H1 (cell line): ENCODE measurements at regions not wholly inside any gene's neighbourhood (a gene's known extent, or its start where the extent isn't known, plus 50 kb on each side); places are given as distances from the start of the nearest gene placed in this dataset.

ENCODE experiments used
- CTCF ChIA-PET: fragments of 300-600 bp; sonication (Branson Sonifier 250); formaldehyde crosslinking; loops from one replicate; lab custom pipeline; 2021; ENCODE audit not compliant: partially characterized antibody; lab: Charles Lee
- POLR2A ChIA-PET: fragments of 300-600 bp; sonication (Branson Sonifier 250); formaldehyde crosslinking; loops from one replicate; lab custom pipeline; 2021; ENCODE audit warnings: inconsistent platforms; ENCODE audit not compliant: partially characterized antibody; lab: Charles Lee
- DNase-seq, 2 experiments: peaks; one replicate each; pipeline versions ENCODE4 v3.0.0 to v3.0.0-alpha.2; 2010 to 2022; ENCODE audit warnings: low spot score in 2 of 2, low read depth in 1 of 2, mixed read lengths in 1 of 2
- FAIRE-seq: peaks from 2 replicates; lab custom pipeline; 2011; peaks lifted over from hg19 to GRCh38; lab: Jason Lieb, UNC
- H2AFZ ChIP-seq: 2 replicates; pipeline ENCODE4 v1.8.1; 2012; ENCODE audit warnings: low read length, inconsistent platforms
- H2AK5ac ChIP-seq: 2 replicates; pipeline ENCODE4 v1.6.1; 2013; ENCODE audit warnings: low read depth, low read length
- H2BK120ac ChIP-seq: replicated peaks from 2 replicates; pipeline ENCODE3; 2013; ENCODE audit warnings: low read depth, low read length, inconsistent platforms
- H2BK12ac ChIP-seq: 2 replicates; pipeline ENCODE4 v1.6.1; 2013; ENCODE audit warnings: low read depth, low read length
- H2BK15ac ChIP-seq: 2 replicates; pipeline ENCODE4 v1.6.1; 2013; ENCODE audit warnings: low read length
- H2BK20ac ChIP-seq: 2 replicates; pipeline ENCODE4 v1.6.1; 2013; ENCODE audit warnings: low read length
- H2BK5ac ChIP-seq: 2 replicates; pipeline ENCODE4 v1.6.1; 2013; ENCODE audit warnings: low read depth, low read length
- H3K14ac ChIP-seq: 2 replicates; pipeline ENCODE4 v1.6.1; 2013; ENCODE audit warnings: inconsistent platforms; ENCODE audit not compliant: insufficient read length
- H3K18ac ChIP-seq: 2 replicates; pipeline ENCODE4 v1.6.1; 2013; ENCODE audit warnings: low read length; ENCODE audit errors: extremely low read depth
- H3K23ac ChIP-seq: 2 replicates; pipeline ENCODE4 v1.6.1; 2013; ENCODE audit warnings: inconsistent platforms; ENCODE audit not compliant: insufficient read length
- H3K23me2 ChIP-seq: 2 replicates; pipeline ENCODE4 v1.6.1; 2013; ENCODE audit warnings: low read depth, low read length
- H3K27ac ChIP-seq: 2 replicates; pipeline ENCODE4 v1.6.1; 2011; ENCODE audit warnings: low read depth, low read length, inconsistent platforms
- H3K27me3 ChIP-seq, 4 experiments: replicated peaks in 1 of 4; 1 replicate in 1 of 4; 2 replicates in 3 of 4; pipeline versions ENCODE4 v1.6.1 to v1.8.1; 2011 to 2013; ENCODE audit warnings: low read length in 3 of 4, mild to moderate bottlenecking in 3 of 4, inconsistent platforms in 2 of 4, mixed read lengths in 2 of 4, moderate library complexity in 1 of 4; ENCODE audit not compliant: control insufficient read depth in 3 of 4, insufficient read depth in 3 of 4; ENCODE audit errors: extremely low read depth in 1 of 4
- H3K36me3 ChIP-seq, 4 experiments: 2 replicates each; pipeline versions ENCODE4 v1.6.1 to v1.8.1; 2011 to 2013; ENCODE audit warnings: mild to moderate bottlenecking in 4 of 4, low read length in 3 of 4, moderate library complexity in 2 of 4, control low read depth in 1 of 4, inconsistent platforms in 1 of 4; ENCODE audit not compliant: insufficient read depth in 4 of 4, control insufficient read depth in 2 of 4
- H3K4ac ChIP-seq: replicated peaks from 2 replicates; pipeline ENCODE3; 2013; ENCODE audit warnings: low read length, low read depth, mixed read lengths, inconsistent platforms; ENCODE audit not compliant: insufficient read length
- H3K4me1 ChIP-seq, 4 experiments: replicated peaks in 1 of 4; 1 replicate in 1 of 4; 2 replicates in 3 of 4; pipeline versions ENCODE4 v1.6.1 to v1.8.1; 2011 to 2013; ENCODE audit warnings: low read length in 3 of 4, inconsistent platforms in 2 of 4, mixed read lengths in 1 of 4; ENCODE audit not compliant: insufficient read depth in 4 of 4, control insufficient read depth in 3 of 4
- H3K4me2 ChIP-seq, 2 experiments: 2 replicates each; pipeline versions ENCODE4 v1.6.1 to v1.8.1; 2011 to 2013; ENCODE audit warnings: low read depth in 2 of 2, low read length in 2 of 2, control low read depth in 1 of 2, inconsistent platforms in 1 of 2, mild to moderate bottlenecking in 1 of 2; ENCODE audit not compliant: insufficient read depth in 1 of 2
- H3K4me3 ChIP-seq, 4 experiments: fragments of 200-600, 300-600 bp in 1 of 4; sonication (generic), shearing (Covaris generic), sonication (Bioruptor Twin) in 1 of 4; 2 replicates each; pipeline versions ENCODE4 v1.5.1 to v1.8.1; 2011 to 2016; ENCODE audit warnings: low read length in 4 of 4, low read depth in 3 of 4, control low read depth in 2 of 4, inconsistent platforms in 2 of 4, mild to moderate bottlenecking in 2 of 4, mixed read lengths in 1 of 4, moderate library complexity in 1 of 4; ENCODE audit not compliant: insufficient read depth in 2 of 4; ENCODE audit errors: extremely low read depth in 1 of 4
- H3K56ac ChIP-seq: replicated peaks from 2 replicates; pipeline ENCODE3; 2013; ENCODE audit warnings: low read depth, mild to moderate bottlenecking, mixed read lengths, low read length, inconsistent platforms; ENCODE audit not compliant: insufficient read length
- H3K79me1 ChIP-seq: 2 replicates; pipeline ENCODE4 v1.6.1; 2013; ENCODE audit warnings: low read depth, low read length, control low read depth
- H3K79me2 ChIP-seq, 2 experiments: 2 replicates each; pipeline versions ENCODE4 v1.6.1 to v1.8.1; 2012 to 2013; ENCODE audit warnings: low read length in 2 of 2, mild to moderate bottlenecking in 2 of 2, inconsistent platforms in 1 of 2; ENCODE audit not compliant: insufficient read depth in 2 of 2, control insufficient read depth in 1 of 2
- H3K9ac ChIP-seq, 4 experiments: replicated peaks in 1 of 4; 1 replicate in 1 of 4; 2 replicates in 3 of 4; pipeline versions ENCODE4 v1.6.1 to v1.8.1; 2011 to 2013; ENCODE audit warnings: low read depth in 3 of 4, low read length in 3 of 4, control low read depth in 2 of 4, mild to moderate bottlenecking in 2 of 4, moderate library complexity in 2 of 4, inconsistent platforms in 1 of 4; ENCODE audit errors: extremely low read depth in 1 of 4
- H3K9me3 ChIP-seq, 2 experiments: 2 replicates each; pipeline versions ENCODE4 v1.6.1 to v1.8.1; 2012 to 2013; ENCODE audit warnings: mild to moderate bottlenecking in 2 of 2, moderate library complexity in 2 of 2, control low read depth in 1 of 2, inconsistent platforms in 1 of 2, low read depth in 1 of 2, low read length in 1 of 2, mixed read lengths in 1 of 2; ENCODE audit not compliant: insufficient read depth in 2 of 2
- H4K20me1 ChIP-seq, 2 experiments: replicated peaks in 1 of 2; 2 replicates each; pipeline versions ENCODE3 to v1.8.1; 2011 to 2013; ENCODE audit warnings: inconsistent platforms in 2 of 2, low read length in 2 of 2, mild to moderate bottlenecking in 1 of 2; ENCODE audit not compliant: insufficient read depth in 2 of 2, control insufficient read depth in 1 of 2
- H4K5ac ChIP-seq: 2 replicates; pipeline ENCODE4 v1.6.1; 2013; ENCODE audit warnings: low read length, low read depth, mixed read lengths, inconsistent platforms; ENCODE audit not compliant: insufficient read length
- H4K8ac ChIP-seq: 2 replicates; pipeline ENCODE4 v1.8.0; 2013; ENCODE audit warnings: mild to moderate bottlenecking, moderate library complexity, low read length, inconsistent platforms; ENCODE audit not compliant: insufficient read depth; ENCODE audit errors: extremely low read depth
- H4K91ac ChIP-seq: replicated peaks from 2 replicates; pipeline ENCODE3; 2013; ENCODE audit warnings: low read length, mixed read lengths, inconsistent platforms; ENCODE audit not compliant: insufficient read length
- BACH1 ChIP-seq: IDR thresholded peaks from 2 replicates; pipeline ENCODE4 v1.6.1; 2012; ENCODE audit warnings: low read length, improper control_type of control experiment
- CREB1 ChIP-seq: IDR thresholded peaks from 2 replicates; pipeline ENCODE4 v1.6.1; 2012; ENCODE audit warnings: inconsistent platforms
- CTBP2 ChIP-seq: IDR thresholded peaks from 2 replicates; pipeline ENCODE4 v1.7.0; 2011; ENCODE audit warnings: borderline replicate concordance, mild to moderate bottlenecking, moderate library complexity, mixed read lengths, low read length; ENCODE audit not compliant: insufficient read depth, insufficient read length
- FOSL1 ChIP-seq: IDR thresholded peaks from 2 replicates; pipeline ENCODE4 v1.6.1; 2011; ENCODE audit warnings: mild to moderate bottlenecking, low read depth, low read length, moderate library complexity; ENCODE audit not compliant: insufficient read depth
- GTF2F1 ChIP-seq: IDR thresholded peaks from 2 replicates; pipeline ENCODE4 v1.6.1; 2012; ENCODE audit warnings: low read depth, low read length, improper control_type of control experiment, borderline replicate concordance
- SAP30 ChIP-seq: fragments of 300-600 bp; sonication (generic); IDR thresholded peaks from 2 replicates; pipeline ENCODE4 v1.7.1; 2012; ENCODE audit warnings: low read length, moderate library complexity, mild to moderate bottlenecking, inconsistent platforms; ENCODE audit not compliant: insufficient read depth, insufficient replicate concordance
- SIRT6 ChIP-seq: IDR thresholded peaks from one replicate; pipeline ENCODE4 v1.7.1; 2012; ENCODE audit warnings: low read length, inconsistent platforms
- SP1 ChIP-seq: IDR thresholded peaks from 2 replicates; pipeline ENCODE4 v1.6.1; 2011; ENCODE audit warnings: low read depth, low read length
- SUZ12 ChIP-seq: fragments of 200-600 bp; sonication (generic); IDR thresholded peaks from 2 replicates; pipeline ENCODE4 v1.6.1; 2012; ENCODE audit warnings: mild to moderate bottlenecking, inconsistent platforms, low read length, moderate library complexity, mixed read lengths
- TAF7 ChIP-seq: optimal IDR thresholded peaks from 2 replicates; pipeline ENCODE3; 2011; ENCODE audit warnings: low read depth, mild to moderate bottlenecking, inconsistent platforms, low read length, moderate library complexity, borderline replicate concordance
- TCF12 ChIP-seq: IDR thresholded peaks from 2 replicates; pipeline ENCODE4 v1.6.1; 2011; ENCODE audit warnings: low read depth, mild to moderate bottlenecking, low read length
- TEAD4 ChIP-seq: IDR thresholded peaks from 2 replicates; pipeline ENCODE4 v1.6.1; 2012; ENCODE audit warnings: low read depth, low read length, inconsistent platforms, mixed read lengths
- WGBS, 2 experiments: shearing (Covaris generic) in 1 of 2; methylation state at CpG; one replicate each; pipeline versions ENCODE4 v1.1.6 to v1.1.7; 2013 to 2015; ENCODE audit warnings: low lambda C conversion rate in 2 of 2, mixed read lengths in 2 of 2, inconsistent platforms in 1 of 2, low coverage in 1 of 2, missing lambda C conversion rate in 1 of 2; ENCODE audit not compliant: insufficient replicate concordance in 2 of 2, insufficient coverage in 1 of 2, insufficient read length in 1 of 2; ENCODE audit errors: extremely low coverage in 1 of 2, missing lambda C conversion rate in 1 of 2; 5-methylcytosine and 5-hydroxymethylcytosine counted together
- TF ChIP-seq, protein P1 (sequence below): IDR thresholded peaks from 2 replicates; pipeline ENCODE4 v1.6.1; 2012; ENCODE audit warnings: inconsistent platforms
- TF ChIP-seq, protein P2 (sequence below): IDR thresholded peaks from 2 replicates; pipeline ENCODE4 v1.6.1; 2012; ENCODE audit warnings: inconsistent platforms

DNA sequence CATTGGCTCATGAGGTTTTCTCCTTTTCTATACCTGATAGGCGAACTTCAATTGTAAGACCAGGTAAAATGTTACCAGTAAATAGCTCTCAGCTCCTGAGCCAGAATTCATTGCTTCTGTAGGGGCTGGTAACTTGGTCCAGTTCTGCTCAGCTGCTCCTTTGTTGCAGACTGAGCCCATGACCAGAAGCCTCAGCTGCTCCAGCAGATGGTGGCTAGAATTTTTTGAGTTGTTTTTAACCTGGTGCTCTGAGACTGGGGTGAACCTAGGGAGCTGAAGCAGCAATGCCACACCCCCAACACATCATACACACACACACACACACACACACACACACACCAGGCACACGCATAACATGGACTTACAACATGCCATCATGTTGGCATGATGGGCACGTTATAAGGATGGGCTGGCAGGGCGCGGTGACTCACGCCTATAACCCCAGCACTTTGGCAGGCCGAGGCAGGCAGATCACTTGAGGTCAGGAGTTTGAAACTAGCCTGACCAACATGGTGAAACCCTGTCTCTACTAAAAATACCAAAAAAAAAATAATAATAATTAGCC, 103.1 kb downstream of the QRSL1 start:
- CTCF ChIA-PET = no interaction called here
- no peak overlapping the region for H2BK120ac ChIP-seq
- H4K20me1 ChIP-seq = no peaks in the 10 kb centered on the region
- no peak for FAIRE-seq
- peak overlapping the region; percentile 54 for H3K4ac ChIP-seq
- H3K9ac ChIP-seq = no peak overlapping the region
- H2BK5ac ChIP-seq = no peak overlapping the region
- no peaks in the 10 kb centered on the region; a peak in 1 of 7 replicates for H3K4me1 ChIP-seq
- no peak overlapping the region for H3K23ac ChIP-seq
- H3K14ac ChIP-seq = no peak overlapping the region
- no peak overlapping the region for H3K18ac ChIP-seq
- H3K9me3 ChIP-seq = peaks cover 8 to 9% of the 10 kb centered on the region in 2 experiments; a peak in 2 of 4 replicates
- H3K79me1 ChIP-seq = no peaks in the 10 kb centered on the region
- peak overlapping the region; percentile 61; the same call in 1 of the 2 replicates for H2AK5ac ChIP-seq
- no peaks in the 10 kb centered on the region for H3K27me3 ChIP-seq
- no peak overlapping the region for H3K4me3 ChIP-seq
- no peak overlapping the region for H2BK12ac ChIP-seq
- peaks cover 2% of the 10 kb centered on the region for H3K23me2 ChIP-seq
- POLR2A ChIA-PET = no interaction called here
- peak overlapping the region; percentile 33; the same call in 1 of the 2 replicates for H2BK15ac ChIP-seq
- no peak overlapping the region for H3K27ac ChIP-seq
- DNase-seq = no peak
- H4K5ac ChIP-seq = no peak overlapping the region
- H2BK20ac ChIP-seq = no peak overlapping the region
- H3K79me2 ChIP-seq = no peaks in the 10 kb centered on the region
- H4K91ac ChIP-seq = no peak overlapping the region
- 92% methylated on average over 7 of the region's 7 CpGs; no CpG with 5 or more reads in 1 of the 2 experiments for WGBS, 2 experiments
- H4K8ac ChIP-seq = no peak overlapping the region; the same call in 1 of the 2 replicates
- no peak overlapping the region for H3K4me2 ChIP-seq
- no peak overlapping the region for H3K56ac ChIP-seq
- no peaks in the 10 kb centered on the region for H3K36me3 ChIP-seq
- H2AFZ ChIP-seq = no peak overlapping the region
- no peak for TF ChIP-seq SAP30
- TF ChIP-seq TEAD4 = no peak
- no peak for TF ChIP-seq CTBP2
- TF ChIP-seq, protein P1, sequence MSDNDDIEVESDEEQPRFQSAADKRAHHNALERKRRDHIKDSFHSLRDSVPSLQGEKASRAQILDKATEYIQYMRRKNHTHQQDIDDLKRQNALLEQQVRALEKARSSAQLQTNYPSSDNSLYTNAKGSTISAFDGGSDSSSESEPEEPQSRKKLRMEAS = no peak
- TF ChIP-seq TCF12 = no peak
- TF ChIP-seq SUZ12 = no peak
- no peak for TF ChIP-seq CREB1
- TF ChIP-seq TAF7 = no peak
- TF ChIP-seq SIRT6 = no peak
- no peak for TF ChIP-seq FOSL1
- no peak for TF ChIP-seq BACH1
- no peak for TF ChIP-seq SP1
- TF ChIP-seq, protein P2, sequence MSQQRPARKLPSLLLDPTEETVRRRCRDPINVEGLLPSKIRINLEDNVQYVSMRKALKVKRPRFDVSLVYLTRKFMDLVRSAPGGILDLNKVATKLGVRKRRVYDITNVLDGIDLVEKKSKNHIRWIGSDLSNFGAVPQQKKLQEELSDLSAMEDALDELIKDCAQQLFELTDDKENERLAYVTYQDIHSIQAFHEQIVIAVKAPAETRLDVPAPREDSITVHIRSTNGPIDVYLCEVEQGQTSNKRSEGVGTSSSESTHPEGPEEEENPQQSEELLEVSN = no peak
- no peak for TF ChIP-seq GTF2F1
